WTC11 (cell line): ENCODE measurements at regions not wholly inside any gene's neighbourhood (a gene's known extent, or its start where the extent isn't known, plus 50 kb on each side); places are given as distances from the start of the nearest gene placed in this dataset.

Experiments used
- ATAC-seq: fragments of 200-7000 bp; cut with Tn5 transposase; 2 replicates; pipeline ENCODE4 v1.10.0; 2021; ENCODE audit warnings: mild to moderate bottlenecking, moderate library complexity
- CTCF ChIA-PET: fragments of 300-600 bp; sonication (Branson Sonifier 250); formaldehyde crosslinking; loops from one replicate; lab custom pipeline; 2021; ENCODE audit warnings: antibody characterized with exemption; lab: Charles Lee
- POLR2A ChIA-PET: fragments of 350-600 bp; sonication (Branson Sonifier 250); formaldehyde crosslinking; loops from one replicate; lab custom pipeline; 2021; ENCODE audit warnings: antibody characterized with exemption; lab: Charles Lee
- DNase-seq: peaks from one replicate; pipeline ENCODE4 v3.0.0; 2021; ENCODE audit warnings: low spot score
- H3K27ac Mint-ChIP-seq: 2 replicates; pipeline ENCODE4 v1.8.0; 2021; ENCODE audit warnings: mixed read lengths
- H3K27me3 Mint-ChIP-seq: 2 replicates; pipeline ENCODE4 v1.8.0; 2021; ENCODE audit warnings: low read depth, mild to moderate bottlenecking, moderate library complexity, mixed read lengths
- H3K36me3 Mint-ChIP-seq: 2 replicates; pipeline ENCODE4 v1.8.0; 2021; ENCODE audit warnings: mixed read lengths
- H3K4me1 Mint-ChIP-seq: 2 replicates; pipeline ENCODE4 v1.8.0; 2022; ENCODE audit warnings: mixed read lengths
- H3K4me3 Mint-ChIP-seq: 2 replicates; pipeline ENCODE4 v1.8.0; 2021; ENCODE audit warnings: mild to moderate bottlenecking, moderate library complexity, mixed read lengths
- H3K9me3 Mint-ChIP-seq: 2 replicates; pipeline ENCODE4 v1.8.0; 2021; ENCODE audit warnings: mixed read lengths
- AR ChIP-seq: fragments of 250-450 bp; sonication (Bioruptor Pico); IDR thresholded peaks from 2 replicates; pipeline ENCODE4 v1.9.0; 2021; ENCODE audit warnings: mild to moderate bottlenecking
- ATF3 ChIP-seq: sonication (generic); formaldehyde crosslinking; conservative IDR thresholded peaks from 2 replicates; pipeline ENCODE4 v1.8.1; 2022; ENCODE audit warnings: mild to moderate bottlenecking, missing genetic modification reagents
- CDX4 ChIP-seq: fragments of 250-450 bp; sonication (Bioruptor Pico); IDR thresholded peaks from 2 replicates; pipeline ENCODE4 v1.9.0; 2021; ENCODE audit warnings: moderate library complexity, mild to moderate bottlenecking, inconsistent platforms, borderline replicate concordance
- CREM ChIP-seq: sonication (generic); formaldehyde crosslinking; IDR thresholded peaks from 2 replicates; pipeline ENCODE4 v1.8.1; 2022; ENCODE audit warnings: mild to moderate bottlenecking, missing genetic modification reagents, moderate library complexity
- ELF4 ChIP-seq: sonication (generic); formaldehyde crosslinking; IDR thresholded peaks from 2 replicates; pipeline ENCODE4 v1.8.1; 2022; ENCODE audit warnings: low read depth, mild to moderate bottlenecking, moderate library complexity, missing genetic modification reagents
- ERG ChIP-seq: fragments of 250-450 bp; sonication (Bioruptor Pico); IDR thresholded peaks from 2 replicates; pipeline ENCODE4 v1.8.0; 2021; ENCODE audit warnings: mild to moderate bottlenecking
- ETV6 ChIP-seq: sonication (generic); formaldehyde crosslinking; IDR thresholded peaks from 2 replicates; pipeline ENCODE4 v1.8.1; 2022; ENCODE audit warnings: mild to moderate bottlenecking, missing genetic modification reagents
- FOXP4 ChIP-seq: sonication (generic); formaldehyde crosslinking; IDR thresholded peaks from 2 replicates; pipeline ENCODE4 v1.8.0; 2022; ENCODE audit warnings: mild to moderate bottlenecking, missing genetic modification reagents
- NR3C1 ChIP-seq: sonication (generic); formaldehyde crosslinking; conservative IDR thresholded peaks from 2 replicates; pipeline ENCODE4 v1.8.1; 2023; ENCODE audit warnings: low read depth, mild to moderate bottlenecking, missing genetic modification reagents
- SMAD4 ChIP-seq: sonication (generic); formaldehyde crosslinking; IDR thresholded peaks from 2 replicates; pipeline ENCODE4 v1.8.0; 2022; ENCODE audit warnings: mild to moderate bottlenecking, missing genetic modification reagents
- STAT6 ChIP-seq: sonication (generic); formaldehyde crosslinking; conservative IDR thresholded peaks from 2 replicates; pipeline ENCODE4 v1.8.1; 2023; ENCODE audit warnings: mild to moderate bottlenecking, low read depth, missing genetic modification reagents, moderate library complexity
- TEAD4 ChIP-seq: sonication (generic); formaldehyde crosslinking; IDR thresholded peaks from 2 replicates; pipeline ENCODE4 v1.8.0; 2022; ENCODE audit warnings: mild to moderate bottlenecking, missing genetic modification reagents
- ZBTB21 ChIP-seq: sonication (generic); formaldehyde crosslinking; IDR thresholded peaks from 2 replicates; pipeline ENCODE4 v1.8.1; 2023; ENCODE audit warnings: mild to moderate bottlenecking, missing genetic modification reagents, borderline replicate concordance
- ZNF138 ChIP-seq: sonication (generic); formaldehyde crosslinking; conservative IDR thresholded peaks from 2 replicates; pipeline ENCODE4 v1.8.1; 2022; ENCODE audit warnings: mild to moderate bottlenecking, moderate library complexity, missing genetic modification reagents
- ZNF263 ChIP-seq: sonication (generic); formaldehyde crosslinking; IDR thresholded peaks from 2 replicates; pipeline ENCODE4 v1.8.1; 2022; ENCODE audit warnings: low read depth, mild to moderate bottlenecking, moderate library complexity, missing genetic modification reagents
- ZNF532 ChIP-seq: fragments of 250-450 bp; sonication (Bioruptor Pico); IDR thresholded peaks from 2 replicates; pipeline ENCODE4 v1.9.0; 2021; ENCODE audit warnings: mild to moderate bottlenecking, borderline replicate concordance

GRCh38 chr14:101228949-101229541 is 325.5 kb upstream of the RTL1 start:
- Mint-ChIP-seq H3K4me1 (peaks cover 9% of the 10 kb centered on the region), H3K36me3 (no peaks in the 10 kb centered on the region), H3K27ac (no peak overlapping the region), H3K27me3 (peaks cover 8% of the 10 kb centered on the region), H3K4me3 (no peak overlapping the region), H3K9me3 (no peaks in the 10 kb centered on the region)
- no peak for DNase-seq
- CTCF ChIA-PET: interaction anchor here (1.7 kb wide), 1 partner anchor 46 kb away, joined by 11 read pairs; no protein-coding TSS in a partner anchor
- TF ChIP-seq CREM (no peak), AR (no peak), FOXP4 (CRISPR knock-in tag) (no peak), STAT6 (CRISPR knock-in tag) (no peak), ZNF263 (CRISPR knock-in tag) (no peak)
- POLR2A ChIA-PET: no interaction called here
- ATAC-seq: peak; percentile 16; the same call in 1 of the 2 replicates

- Mint-ChIP-seq H3K9me3 (no peaks in the 10 kb centered on the region), H3K4me3 (no peak overlapping the region), H3K27ac (no peak overlapping the region), H3K36me3 (no peaks in the 10 kb centered on the region), H3K27me3 (peaks cover 2% of the 10 kb centered on the region), H3K4me1 (peaks cover 7% of the 10 kb centered on the region)
- CTCF ChIA-PET: interaction anchor here (1.7 kb wide), 1 partner anchor 46 kb away, joined by 11 read pairs; no protein-coding TSS in a partner anchor
- POLR2A ChIA-PET: no interaction called here
- no peak for ATAC-seq
- no peak for DNase-seq
- TF ChIP-seq CDX4 (CRISPR knock-in tag) (no peak), ZNF532 (CRISPR knock-in tag) (no peak), ZBTB21 (CRISPR knock-in tag) (no peak), ERG (no peak), NR3C1 (CRISPR knock-in tag) (no peak), ELF4 (no peak), ATF3 (no peak), SMAD4 (CRISPR knock-in tag) (no peak), ETV6 (CRISPR knock-in tag) (no peak), TEAD4 (CRISPR knock-in tag) (no peak), ZNF138 (no peak)
Observed at GRCh38 chr14:101229666-101230065, 326.1 kb upstream of the RTL1 start.
